Common myeloid progenitor, CD34-positive (primary cell): ENCODE measurements at regions not wholly inside any gene's neighbourhood (a gene's known extent, or its start where the extent isn't known, plus 50 kb on each side); places are given as distances from the start of the nearest gene placed in this dataset.
"Not testable (repeated sequence)": the region's sequence is repeated elsewhere in the genome, so short reads cannot be mapped to it uniquely, and the experiment has no call there.

ENCODE experiments used
- CTCF ChIA-PET: fragments of 350-600 bp; sonication (Branson Sonifier 250); formaldehyde crosslinking; loops from one replicate; lab custom pipeline; 2021; ENCODE audit warnings: antibody characterized with exemption; lab: Charles Lee
- POLR2A ChIA-PET: fragments of 350-600 bp; sonication (Branson Sonifier 250); formaldehyde crosslinking; loops from one replicate; lab custom pipeline; 2021; ENCODE audit warnings: antibody characterized with exemption; lab: Charles Lee
- DNase-seq, 3 donors: peaks; one replicate each; pipeline versions ENCODE4 v3.0.0 to v3.0.0-alpha.2; 2013
- H3K27ac ChIP-seq, 2 experiments: 1 replicate in 1 of 2; 2 replicates in 1 of 2; pipeline ENCODE4 v1.7.0; 2013; ENCODE audit warnings: inconsistent platforms in 2 of 2, low read length in 2 of 2, mild to moderate bottlenecking in 2 of 2, low read depth in 1 of 2, moderate library complexity in 1 of 2; ENCODE audit not compliant: severe bottlenecking in 2 of 2, insufficient read depth in 1 of 2, poor library complexity in 1 of 2
- H3K27me3 ChIP-seq, 5 experiments: replicated peaks in 2 of 5; 1 replicate in 3 of 5; 2 replicates in 2 of 5; pipeline versions ENCODE4 v1.6.1 to v1.7.0; 2013; ENCODE audit warnings: low read length in 4 of 5, mild to moderate bottlenecking in 2 of 5, moderate library complexity in 2 of 5, inconsistent platforms in 1 of 5; ENCODE audit not compliant: insufficient read depth in 5 of 5, control insufficient read depth in 4 of 5
- H3K36me3 ChIP-seq, 4 experiments: 1 replicate in 2 of 4; 2 replicates in 2 of 4; pipeline versions ENCODE4 v1.6.1 to v1.7.0; 2013; ENCODE audit warnings: low read length in 3 of 4, control low read depth in 1 of 4, mild to moderate bottlenecking in 1 of 4; ENCODE audit not compliant: control insufficient read depth in 4 of 4, insufficient read depth in 4 of 4
- H3K4me1 ChIP-seq, 4 experiments: 1 replicate in 3 of 4; 2 replicates in 1 of 4; pipeline versions ENCODE4 v1.6.1 to v1.7.1; 2013; ENCODE audit warnings: low read length in 3 of 4, mild to moderate bottlenecking in 3 of 4, control low read depth in 1 of 4, inconsistent platforms in 1 of 4, moderate library complexity in 1 of 4; ENCODE audit not compliant: control insufficient read depth in 4 of 4, insufficient read depth in 4 of 4; ENCODE audit errors: control extremely low read depth in 1 of 4
- H3K4me3 ChIP-seq, 7 experiments: 1 replicate in 4 of 7; 2 replicates in 3 of 7; pipeline versions ENCODE4 v1.5.1 to v1.7.0; 2013; ENCODE audit warnings: mild to moderate bottlenecking in 7 of 7, low read length in 6 of 7, moderate library complexity in 6 of 7, inconsistent platforms in 2 of 7, low read depth in 2 of 7, control low read depth in 1 of 7; ENCODE audit not compliant: insufficient read depth in 4 of 7, control insufficient read depth in 1 of 7; ENCODE audit errors: extremely low read depth in 1 of 7
- H3K9me3 ChIP-seq, 5 experiments: 1 replicate in 4 of 5; 2 replicates in 1 of 5; pipeline versions ENCODE4 v1.6.1 to v1.7.1; 2013; ENCODE audit warnings: low read length in 4 of 5, mild to moderate bottlenecking in 2 of 5, inconsistent platforms in 1 of 5, low read depth in 1 of 5, moderate library complexity in 1 of 5; ENCODE audit not compliant: control insufficient read depth in 4 of 5, insufficient read depth in 2 of 5; ENCODE audit errors: control extremely low read depth in 1 of 5
- WGBS: methylation state at CpG from one replicate; pipeline ENCODE4 v1.1.5; 2013; ENCODE audit not compliant: insufficient coverage; 5-methylcytosine and 5-hydroxymethylcytosine counted together

DNA sequence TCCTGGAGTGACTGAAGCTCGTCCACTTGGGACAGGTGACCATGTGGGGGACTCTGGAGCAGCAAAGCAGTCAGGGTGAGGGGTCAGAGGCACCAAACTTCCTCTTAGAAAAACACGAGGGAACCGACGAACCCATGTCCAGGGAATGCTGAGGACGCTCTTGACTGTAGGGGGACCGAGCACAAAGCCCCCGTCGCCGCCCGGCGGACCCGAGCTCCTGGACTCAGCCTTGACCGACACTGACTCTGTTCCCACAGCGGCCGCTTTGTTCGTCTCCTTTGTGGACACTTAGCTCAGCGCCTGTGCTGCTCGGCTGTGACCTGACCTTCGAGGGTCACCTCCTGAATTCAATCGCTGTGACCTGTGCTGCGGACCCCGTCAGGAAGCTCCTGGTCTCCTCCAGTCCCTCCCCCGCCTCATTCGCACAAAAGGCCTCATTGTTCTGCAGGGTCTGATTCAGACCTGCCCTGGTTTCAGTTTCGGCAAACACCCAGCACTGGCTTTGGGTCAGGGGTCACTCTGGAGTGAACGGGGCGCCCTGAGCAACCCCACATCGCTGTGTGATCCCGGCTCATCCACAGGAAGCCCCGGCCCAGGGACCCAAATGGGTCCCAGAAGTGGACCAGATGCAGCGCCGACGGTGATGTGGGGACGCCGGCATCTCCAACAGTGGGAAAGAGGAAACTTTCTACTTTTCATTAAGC lies 454.8 kb downstream of the PREX1 start:
- H3K9me3 ChIP-seq, CTCF ChIA-PET, H3K27ac ChIP-seq, H3K36me3 ChIP-seq, POLR2A ChIA-PET, H3K4me3 ChIP-seq, DNase-seq, H3K4me1 ChIP-seq: not testable (repeated sequence)
- peaks cover 0 to 42% (median 1%) of the 10 kb centered on the region in 5 experiments for H3K27me3 ChIP-seq
- WGBS, result 92% methylated on average over 21 of the region's 35 CpGs

DNA sequence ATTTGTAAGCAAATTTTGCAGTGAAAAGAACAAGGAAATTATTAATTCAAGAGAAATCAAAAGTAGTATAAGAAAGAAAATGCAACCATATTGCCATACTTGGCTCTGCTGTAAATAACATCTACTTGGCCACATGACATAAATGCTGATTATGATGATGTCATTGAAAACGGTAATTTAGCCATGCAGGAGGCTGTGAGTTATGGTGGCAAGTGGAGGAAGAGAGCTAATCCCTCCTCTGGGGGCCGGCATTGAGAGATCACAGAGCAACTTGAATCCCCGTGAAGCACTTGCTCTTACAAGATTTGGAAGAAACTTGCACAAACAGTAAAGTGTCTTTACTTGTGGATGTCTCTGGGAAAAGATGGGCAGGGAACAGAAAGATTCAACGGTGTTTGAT lies 456.6 kb downstream of the PREX1 start:
- WGBS, result 100% methylated on average over 3 of the region's 4 CpGs
- Histone ChIP-seq H3K9me3 (no peaks in the 10 kb centered on the region), H3K4me1 (peaks cover 0 to 18% (median 6%) of the 10 kb centered on the region in 4 experiments), H3K36me3 (no peaks in the 10 kb centered on the region), H3K27ac (no peak overlapping the region), H3K27me3 (peaks cover 0 to 33% (median 1%) of the 10 kb centered on the region in 5 experiments), H3K4me3 (no peak overlapping the region)
- ChIA-PET CTCF (no interaction called here), POLR2A (no interaction called here)
- DNase-seq, result no peak

DNA sequence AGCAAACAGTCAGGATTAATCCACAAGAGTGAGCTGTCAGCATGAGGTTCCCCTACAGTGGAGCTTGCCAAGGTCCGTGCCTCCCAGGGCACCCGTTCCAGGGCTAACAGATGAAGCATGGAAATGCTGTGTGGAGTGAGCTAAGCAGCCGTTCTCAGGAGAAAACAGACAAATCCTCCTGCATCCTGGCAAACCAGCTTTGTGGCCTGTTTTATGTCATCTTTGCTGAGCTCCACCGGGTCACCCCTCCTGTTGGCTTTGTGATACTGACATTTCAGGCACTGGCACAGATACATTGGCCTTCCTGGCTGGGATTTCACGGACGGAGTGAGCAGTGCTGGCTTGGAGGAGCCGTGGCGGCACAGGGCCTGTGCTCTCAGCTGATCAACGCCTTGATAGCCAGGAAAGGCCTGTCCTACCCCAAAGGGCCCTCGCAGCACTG lies 459.2 kb downstream of the PREX1 start:
- Histone ChIP-seq H3K27me3 (peaks cover 0 to 10% (median 0%) of the 10 kb centered on the region in 5 experiments), H3K4me1 (peaks cover 0 to 10% (median 5%) of the 10 kb centered on the region in 4 experiments)
- H3K36me3 ChIP-seq, CTCF ChIA-PET, H3K9me3 ChIP-seq, POLR2A ChIA-PET, H3K4me3 ChIP-seq, DNase-seq, H3K27ac ChIP-seq: not testable (repeated sequence)
- 92% methylated on average over 9 of the region's 10 CpGs for whole genome bisulfite sequencing

DNA sequence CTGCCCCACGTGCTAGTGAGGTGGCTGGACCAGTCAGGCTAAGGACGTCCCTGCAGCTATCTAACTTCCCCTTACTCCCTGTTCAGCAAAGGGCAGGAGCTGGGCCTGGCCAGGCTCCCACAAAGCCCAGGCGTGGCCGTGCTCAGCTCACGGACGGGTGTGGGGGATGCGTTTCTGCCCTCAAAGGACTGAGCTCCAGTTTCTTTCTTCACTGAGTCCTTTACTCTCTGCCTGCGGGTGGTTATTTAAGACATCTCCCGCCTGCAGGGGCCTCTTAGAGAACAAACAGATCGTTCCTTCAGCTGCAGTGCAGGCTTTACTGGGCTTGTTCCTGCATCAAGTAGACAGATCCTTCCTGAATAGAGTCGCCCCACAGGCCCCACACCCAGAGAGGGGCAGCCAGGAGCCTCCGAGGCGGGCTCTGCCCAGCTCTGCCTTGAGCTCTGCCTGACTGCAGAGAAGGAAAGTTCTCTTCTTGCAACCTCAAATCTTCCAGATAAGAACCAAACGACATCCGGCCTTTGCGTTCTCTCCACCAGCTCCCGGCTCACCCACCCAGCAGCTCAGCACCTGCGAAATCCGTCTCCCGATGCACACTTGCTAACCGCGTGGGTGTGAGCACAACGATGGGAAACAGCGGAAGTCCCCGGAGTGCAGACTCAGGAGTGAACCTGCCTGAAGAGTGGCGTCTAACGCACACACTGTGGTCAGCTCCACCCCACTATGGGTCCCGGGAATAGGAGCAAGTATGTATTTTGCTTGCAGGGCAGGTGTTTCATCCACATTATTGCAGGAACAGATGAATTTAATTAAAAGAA lies 460.0 kb downstream of the PREX1 start:
- CTCF ChIA-PET, H3K36me3 ChIP-seq, H3K27ac ChIP-seq, H3K27me3 ChIP-seq, H3K9me3 ChIP-seq, POLR2A ChIA-PET: not testable (repeated sequence)
- 0% methylated on average over 6 of the region's 28 CpGs for WGBS
- DNase-seq, result peak in 2 of 3 donors; percentile 2 to 9
- peak overlapping the region in 1 of 7 experiments; percentile 33 for H3K4me3 ChIP-seq
- H3K4me1 ChIP-seq, result peaks cover 0 to 10% (median 5%) of the 10 kb centered on the region in 4 experiments

DNA sequence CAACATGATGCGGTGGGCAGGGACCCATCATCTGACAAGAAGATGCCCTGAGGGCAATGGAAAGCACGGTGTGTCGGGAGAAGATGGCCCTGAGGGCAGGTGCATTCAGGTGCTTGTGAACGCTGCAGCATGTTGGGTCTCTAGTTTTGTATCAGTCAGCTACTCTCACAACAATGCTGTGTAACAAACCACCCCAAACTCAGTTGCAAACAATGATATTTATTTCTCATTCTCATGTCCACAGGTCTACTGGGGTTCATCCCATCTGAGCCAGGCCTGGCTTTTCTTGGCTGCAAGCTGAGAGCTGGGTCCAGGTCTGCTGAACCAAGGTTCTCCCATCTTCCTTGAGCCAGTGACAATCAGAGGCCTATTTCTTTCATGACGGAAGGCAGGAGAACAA lies 461.6 kb downstream of the PREX1 start:
- WGBS, result 97% methylated on average over 4 of the region's 5 CpGs
- POLR2A ChIA-PET, result no interaction called here

GRCh38 chr20:48364688-48365421 lies 462.9 kb downstream of the PREX1 start:
- ChIA-PET CTCF (no interaction called here), POLR2A (no interaction called here)
- no peaks in the 10 kb centered on the region for H3K36me3 ChIP-seq
- DNase-seq, result no peak
- WGBS, result 90% methylated on average over 8 of the region's 11 CpGs
- no peak overlapping the region for H3K27ac ChIP-seq
- H3K9me3 ChIP-seq, result no peaks in the 10 kb centered on the region
- no peak overlapping the region for H3K4me3 ChIP-seq
- peaks cover 0 to 10% (median 5%) of the 10 kb centered on the region in 4 experiments for H3K4me1 ChIP-seq
- no peaks in the 10 kb centered on the region for H3K27me3 ChIP-seq

More for the DNA sequence above, 461.6 kb downstream of the PREX1 start:
- CTCF ChIA-PET, result no interaction called here
- no peak overlapping the region for H3K4me3 ChIP-seq
- no peak overlapping the region for H3K27ac ChIP-seq
- no peak for DNase-seq
- no peaks in the 10 kb centered on the region for H3K36me3 ChIP-seq
- H3K4me1 ChIP-seq, result peaks cover 0 to 10% (median 5%) of the 10 kb centered on the region in 4 experiments
- no peaks in the 10 kb centered on the region for H3K27me3 ChIP-seq
- H3K9me3 ChIP-seq, result no peaks in the 10 kb centered on the region
